NT2/D1 (cell line): ENCODE measurements at regions not wholly inside any gene's neighbourhood (a gene's known extent, or its start where the extent isn't known, plus 50 kb on each side); places are given as distances from the start of the nearest gene placed in this dataset.

Experiments used
- SUZ12 ChIP-seq: IDR thresholded peaks from 2 replicates; pipeline ENCODE4 v1.6.1; 2011; ENCODE audit not compliant: insufficient read length, insufficient read depth; ENCODE audit errors: extremely low read depth
- YY1 ChIP-seq: IDR thresholded peaks from 2 replicates; pipeline ENCODE4 v1.6.1; 2011; ENCODE audit not compliant: insufficient read length, insufficient read depth
- ZNF274 ChIP-seq: IDR thresholded peaks from 2 replicates; pipeline ENCODE4 v1.6.1; 2011; ENCODE audit warnings: mild to moderate bottlenecking, low read depth, low read length

DNA sequence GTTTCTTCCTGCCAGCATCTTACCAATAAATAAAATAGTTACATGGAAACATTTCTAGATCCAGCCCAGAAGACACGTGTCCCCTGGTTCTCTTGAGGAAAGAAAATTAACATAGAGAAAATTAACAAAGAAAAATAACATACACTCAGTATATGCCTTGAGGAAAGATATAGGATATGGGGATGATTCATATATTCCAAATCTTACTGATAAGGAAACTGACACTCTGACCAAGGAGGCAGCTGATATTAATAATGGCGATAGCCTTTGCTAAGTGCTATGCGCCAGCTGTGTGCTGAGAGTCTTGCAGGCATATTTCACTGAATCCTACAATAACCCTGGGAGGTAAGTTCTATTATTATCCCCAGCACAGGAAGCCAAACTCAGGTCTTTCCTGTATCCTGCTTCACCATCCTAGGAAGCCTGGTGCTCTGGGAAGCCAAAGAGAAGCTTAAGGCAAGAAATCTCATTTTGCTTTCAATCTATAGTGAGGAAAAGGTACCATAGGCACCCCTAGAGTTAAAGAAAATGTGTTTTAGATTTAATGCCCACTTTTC, 302.7 kb upstream of the NREP start:
- no peak for TF ChIP-seq ZNF274
- no peak for TF ChIP-seq YY1
- TF ChIP-seq SUZ12, result no peak
